GM10248 (cell line): ENCODE measurements at regions not wholly inside any gene's neighbourhood (a gene's known extent, or its start where the extent isn't known, plus 50 kb on each side); places are given as distances from the start of the nearest gene placed in this dataset.

Source experiments
- CTCF ChIA-PET: fragments of 300-600 bp; sonication (Branson Sonifier 250); formaldehyde crosslinking; extraction: SDS; loops from one replicate; lab custom pipeline; 2021; ENCODE audit warnings: antibody characterized with exemption; lab: Yijun Ruan, JAX
- POLR2A ChIA-PET: fragments of 350-650 bp; sonication (Branson Sonifier 250); formaldehyde crosslinking; extraction: SDS; loops from one replicate; lab custom pipeline; 2020; ENCODE audit warnings: antibody characterized with exemption; lab: Yijun Ruan, JAX
- DNase-seq: peaks from one replicate; pipeline ENCODE4 v3.0.0; 2012; ENCODE audit errors: extremely low spot score
- TF ChIP-seq, protein P1 (sequence below): IDR thresholded peaks from 2 replicates; pipeline ENCODE4 v1.5.1; 2012; ENCODE audit warnings: mild to moderate bottlenecking, low read depth; ENCODE audit errors: extremely low read depth, missing control alignments, control extremely low read depth

DNA sequence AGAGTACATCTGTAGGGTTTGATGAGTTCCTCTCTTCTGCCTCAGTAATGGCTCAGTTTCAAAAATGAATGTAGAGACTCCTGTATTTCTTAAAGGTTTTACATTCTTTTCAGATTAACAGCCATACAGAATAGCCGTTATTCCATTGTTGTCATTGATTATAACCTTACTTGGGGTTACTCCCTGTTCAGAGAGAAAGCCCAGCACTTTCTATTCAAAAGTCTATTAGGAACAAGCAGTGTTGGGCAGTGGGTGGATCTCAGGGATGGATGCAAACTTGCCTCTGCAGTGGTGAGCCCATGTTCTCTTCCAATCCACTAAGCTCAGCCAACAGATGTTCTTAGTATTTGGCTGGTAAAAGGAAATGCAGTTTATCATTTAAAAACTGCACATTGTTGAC, 342.6 kb upstream of the E2F7 start:
- CTCF ChIA-PET = interaction anchor here (1.0 to 1.3 kb wide), 3 partner anchors 14 to 21 kb away, joined by 3 read pairs; no protein-coding TSS in a partner anchor
- no peak for DNase-seq
- TF ChIP-seq, protein P1, sequence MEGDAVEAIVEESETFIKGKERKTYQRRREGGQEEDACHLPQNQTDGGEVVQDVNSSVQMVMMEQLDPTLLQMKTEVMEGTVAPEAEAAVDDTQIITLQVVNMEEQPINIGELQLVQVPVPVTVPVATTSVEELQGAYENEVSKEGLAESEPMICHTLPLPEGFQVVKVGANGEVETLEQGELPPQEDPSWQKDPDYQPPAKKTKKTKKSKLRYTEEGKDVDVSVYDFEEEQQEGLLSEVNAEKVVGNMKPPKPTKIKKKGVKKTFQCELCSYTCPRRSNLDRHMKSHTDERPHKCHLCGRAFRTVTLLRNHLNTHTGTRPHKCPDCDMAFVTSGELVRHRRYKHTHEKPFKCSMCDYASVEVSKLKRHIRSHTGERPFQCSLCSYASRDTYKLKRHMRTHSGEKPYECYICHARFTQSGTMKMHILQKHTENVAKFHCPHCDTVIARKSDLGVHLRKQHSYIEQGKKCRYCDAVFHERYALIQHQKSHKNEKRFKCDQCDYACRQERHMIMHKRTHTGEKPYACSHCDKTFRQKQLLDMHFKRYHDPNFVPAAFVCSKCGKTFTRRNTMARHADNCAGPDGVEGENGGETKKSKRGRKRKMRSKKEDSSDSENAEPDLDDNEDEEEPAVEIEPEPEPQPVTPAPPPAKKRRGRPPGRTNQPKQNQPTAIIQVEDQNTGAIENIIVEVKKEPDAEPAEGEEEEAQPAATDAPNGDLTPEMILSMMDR = no peak
- POLR2A ChIA-PET = no interaction called here

DNA sequence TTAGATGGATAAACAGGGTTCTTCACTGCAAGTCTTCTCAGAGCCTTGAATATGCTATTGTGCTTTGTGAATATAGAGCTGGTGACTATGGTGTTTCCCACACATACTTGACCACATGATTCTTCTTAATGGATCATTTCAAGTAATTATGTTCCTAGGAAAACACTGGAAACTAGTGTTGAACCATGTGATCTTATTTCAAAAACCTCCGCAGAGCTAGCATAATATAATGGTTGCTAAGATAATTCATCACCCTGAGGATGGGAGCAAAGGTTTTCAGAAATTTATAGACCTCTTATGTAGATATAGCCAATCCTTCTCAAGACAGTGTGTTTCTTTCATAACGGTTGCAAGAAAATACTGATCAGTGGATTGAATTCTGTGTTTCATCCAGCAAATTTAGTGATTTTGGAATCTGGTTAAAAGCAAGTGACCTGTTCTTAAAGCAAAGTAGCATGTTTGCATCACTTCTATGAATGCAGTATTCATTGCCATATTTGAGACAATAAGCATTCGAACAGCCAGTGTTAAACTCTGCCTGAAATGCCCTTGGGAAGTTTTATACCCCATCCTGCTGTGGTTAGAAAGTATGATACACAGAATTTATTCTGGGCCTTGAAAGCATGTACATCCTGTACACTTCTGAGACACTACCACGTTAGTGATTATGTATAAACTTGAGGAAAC, 341.0 kb upstream of the E2F7 start:
- CTCF ChIA-PET = interaction anchor here (0.9 to 1.3 kb wide), 2 partner anchors 8 to 9 kb away, joined by 3 read pairs; no protein-coding TSS in a partner anchor

DNA sequence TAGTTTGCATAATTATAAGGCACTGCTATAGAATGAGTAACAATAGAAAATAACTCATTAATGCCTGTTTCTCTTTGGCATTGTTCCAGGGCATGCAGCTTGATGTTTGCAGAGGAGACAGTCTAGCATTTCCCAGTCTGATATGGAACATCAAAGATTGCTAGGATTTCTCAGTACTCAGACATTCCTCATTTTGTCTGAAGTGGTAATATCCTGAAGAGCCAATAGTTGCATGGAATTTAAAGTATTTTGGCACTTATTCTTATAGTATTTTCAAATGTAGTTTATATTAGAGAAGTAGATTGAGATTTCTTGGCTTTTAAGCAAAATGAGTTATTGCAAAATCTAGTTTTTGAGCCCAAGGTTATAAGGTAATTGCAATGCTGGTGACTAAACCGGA, 337.3 kb upstream of the E2F7 start:
- TF ChIP-seq, protein P1 = no peak
- ChIA-PET CTCF (interaction anchor here (1.4 kb wide), 1 partner anchor 24 kb away, joined by 3 read pairs; no protein-coding TSS in a partner anchor), POLR2A (no interaction called here)
- no peak for DNase-seq

More for the DNA sequence above, 341.0 kb upstream of the E2F7 start:
- DNase-seq = no peak
- POLR2A ChIA-PET = no interaction called here
- TF ChIP-seq, protein P1 = no peak

DNA sequence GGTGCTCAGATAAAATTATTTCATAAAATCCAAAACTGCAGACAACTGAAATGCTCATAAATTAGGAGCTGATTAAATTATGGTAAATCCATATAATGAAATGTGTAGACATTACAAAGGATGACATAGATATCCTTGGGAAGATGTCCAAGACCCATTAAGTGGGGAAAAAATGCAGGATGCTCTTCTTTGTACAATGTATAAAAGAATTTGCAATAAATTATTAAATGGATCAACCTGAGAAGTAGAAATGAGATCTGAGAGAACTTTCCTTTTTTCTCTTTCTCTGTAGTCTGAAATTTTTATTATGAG, 336.4 kb upstream of the E2F7 start:
- CTCF ChIA-PET = interaction anchor here (1.4 kb wide), 1 partner anchor 23 kb away, joined by 3 read pairs; no protein-coding TSS in a partner anchor
- TF ChIP-seq, protein P1 = no peak
- DNase-seq = no peak
- POLR2A ChIA-PET = no interaction called here

DNA sequence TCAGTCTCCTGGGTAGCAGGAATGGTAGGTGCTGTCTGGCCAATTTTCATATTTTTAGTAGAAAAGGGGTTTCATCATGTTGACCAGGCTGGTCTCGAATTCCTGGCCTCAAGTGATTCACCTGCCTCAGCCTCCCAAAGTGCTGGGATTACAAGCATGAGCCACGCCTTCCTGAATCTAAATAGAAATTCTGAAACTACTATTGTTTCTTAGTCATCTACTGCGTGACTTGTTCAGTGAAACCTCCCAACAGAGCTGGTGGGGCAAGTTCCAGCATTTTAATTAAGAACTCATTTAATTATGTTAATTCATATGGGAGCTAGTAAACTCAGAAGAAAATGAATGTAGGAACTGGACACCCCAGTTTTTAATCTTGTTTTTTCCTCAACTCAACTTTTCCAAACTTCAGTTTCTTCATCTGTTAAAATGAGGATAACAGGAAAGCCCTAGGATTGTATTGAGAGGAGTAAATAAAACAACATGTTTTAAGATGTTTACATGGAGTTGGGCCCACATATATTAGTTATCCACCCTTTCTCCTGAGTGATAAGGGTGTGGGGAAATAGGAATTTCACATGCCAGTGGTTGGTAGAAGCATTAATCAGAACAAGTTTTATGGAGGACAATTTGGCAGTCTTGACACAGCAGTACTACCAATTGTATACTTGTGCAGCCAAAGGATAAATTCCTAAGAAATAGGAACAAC, 335.8 kb upstream of the E2F7 start:
- ChIA-PET CTCF (interaction anchor here (1.4 to 1.7 kb wide), 2 partner anchors 11 to 22 kb away, joined by 3 to 7 read pairs; no protein-coding TSS in a partner anchor), POLR2A (no interaction called here)
- DNase-seq = no peak
- TF ChIP-seq, protein P1 = no peak

DNA sequence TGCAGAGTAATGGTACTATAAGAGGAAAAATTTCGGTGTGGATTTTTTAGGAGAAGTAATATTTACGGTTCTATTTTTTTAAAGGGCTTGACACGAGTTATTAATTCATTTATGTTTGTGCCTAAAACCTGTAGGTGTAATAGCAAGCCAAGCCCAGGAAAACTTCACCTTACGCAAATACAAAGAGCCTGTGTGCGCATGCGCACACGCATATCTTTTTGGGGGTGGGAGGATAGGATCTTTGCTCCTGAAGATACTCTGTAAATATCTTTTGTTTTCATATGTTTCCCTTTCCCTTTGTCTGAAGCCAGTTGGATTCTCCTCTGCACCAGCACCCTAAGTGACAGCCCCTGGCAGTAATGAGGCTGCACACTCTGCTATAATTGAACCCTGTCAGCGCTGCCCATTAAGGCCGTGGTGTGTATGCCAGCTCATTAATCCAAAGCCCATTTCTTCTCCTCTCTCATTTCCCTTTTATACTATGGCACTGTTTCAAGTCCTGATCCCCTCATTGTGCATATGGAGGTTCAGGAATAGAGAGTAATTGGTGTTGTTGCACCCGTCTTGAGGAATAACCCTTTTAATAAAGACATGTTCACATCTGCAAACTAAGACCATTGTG, 327.2 kb upstream of the E2F7 start:
- ChIA-PET POLR2A (no interaction called here), CTCF (no interaction called here)
- DNase-seq = no peak
- TF ChIP-seq, protein P1 = no peak
